HG02610 (cell line): ENCODE measurements at regions not wholly inside any gene's neighbourhood (a gene's known extent, or its start where the extent isn't known, plus 50 kb on each side); places are given as distances from the start of the nearest gene placed in this dataset.

ENCODE experiments used
- ATAC-seq: cut with Tn5 transposase; IDR thresholded peaks from one replicate; pipeline ENCODE4 v1.9.1; 2021; ENCODE audit warnings: mild to moderate bottlenecking, moderate library complexity; ENCODE audit not compliant: unreplicated experiment

DNA sequence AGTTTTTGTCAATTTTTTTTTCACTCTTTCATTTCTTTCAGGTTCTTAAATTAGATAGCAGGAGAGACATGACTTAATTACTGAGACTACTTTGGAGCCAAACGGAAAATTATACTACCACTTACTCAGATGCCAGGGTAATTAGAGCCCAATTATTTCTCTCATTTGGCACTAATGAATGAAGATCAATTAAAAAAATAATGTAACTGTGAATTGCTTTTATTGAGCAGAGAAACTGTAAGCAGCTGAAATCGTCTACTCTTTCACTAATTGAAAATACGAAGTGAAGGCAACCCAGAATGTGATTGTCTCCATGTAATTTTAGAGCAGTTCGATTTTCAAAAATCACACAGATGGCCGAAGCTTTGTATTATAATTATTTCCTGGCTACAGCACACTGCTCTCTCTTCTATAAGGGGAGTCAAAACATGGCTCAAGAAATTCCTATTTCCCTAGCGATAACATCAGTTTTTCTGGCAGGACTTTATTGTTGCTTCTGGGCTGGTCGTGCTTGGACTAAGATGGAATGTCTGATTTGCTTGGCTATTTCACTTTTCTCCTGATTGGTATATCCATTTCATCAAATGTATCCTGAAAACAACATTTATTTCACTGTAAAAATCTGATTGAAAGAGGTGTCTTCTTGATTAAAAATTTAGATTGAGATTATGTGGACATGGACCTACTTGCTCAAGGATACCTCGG, 55.8 kb upstream of the PDZRN3 start:
- no peak for ATAC-seq

DNA sequence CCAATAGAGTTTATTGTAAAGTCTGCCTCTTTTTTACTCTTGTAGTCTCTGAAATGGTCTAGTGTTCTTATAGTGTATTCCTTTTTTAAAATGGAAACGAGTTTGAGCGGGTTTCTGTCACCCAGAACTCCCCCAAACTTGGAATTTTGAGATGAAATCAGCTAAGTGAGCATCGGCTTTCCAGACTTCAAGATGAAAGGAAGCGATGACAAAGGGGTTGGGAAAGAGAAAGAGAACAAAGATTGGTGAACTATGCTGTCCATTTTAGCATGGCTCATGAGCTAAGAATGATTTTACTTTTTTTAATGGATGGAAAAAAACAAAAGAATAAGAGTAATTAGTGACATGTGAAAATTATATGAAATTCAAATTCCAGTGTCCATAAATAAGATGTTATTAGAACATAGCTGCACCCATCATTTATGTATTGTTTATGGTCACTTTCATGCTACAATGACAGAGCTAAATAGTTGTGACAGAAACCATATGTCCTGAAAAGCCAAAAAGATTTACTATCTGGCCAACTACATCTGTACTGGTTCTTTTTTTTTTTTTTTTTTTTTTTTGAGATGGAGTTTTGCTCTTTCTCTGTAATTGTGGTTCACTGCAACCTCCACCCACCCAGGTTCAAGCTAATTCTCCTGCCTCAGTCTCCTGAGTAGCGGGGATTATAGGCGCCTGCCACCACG, 52.7 kb upstream of the PDZRN3 start:
- no peak for ATAC-seq
